Bronchial epithelial cell (primary cell): ENCODE measurements at regions not wholly inside any gene's neighbourhood (a gene's known extent, or its start where the extent isn't known, plus 50 kb on each side); places are given as distances from the start of the nearest gene placed in this dataset.

Source experiments
- DNase-seq: peaks from one replicate; pipeline ENCODE4 v3.0.0-alpha.2; 2010; ENCODE audit warnings: low read depth
- FAIRE-seq: peaks from 2 replicates; lab custom pipeline; 2011; peaks lifted over from hg19 to GRCh38; lab: Jason Lieb, UNC
- H3K27me3 ChIP-seq: 2 replicates; pipeline ENCODE4 v1.5.1; 2011; ENCODE audit warnings: low read length; ENCODE audit not compliant: control insufficient read depth, insufficient read depth
- H3K36me3 ChIP-seq: 2 replicates; pipeline ENCODE4 v1.5.1; 2011; ENCODE audit warnings: low read length; ENCODE audit not compliant: control insufficient read depth, insufficient read depth
- H3K4me3 ChIP-seq: 2 replicates; pipeline ENCODE4 v1.5.1; 2011; ENCODE audit warnings: mild to moderate bottlenecking, low read depth, low read length, control low read depth
- CTCF ChIP-seq: IDR thresholded peaks from 2 replicates; pipeline ENCODE4 v1.5.1; 2011; ENCODE audit warnings: mild to moderate bottlenecking, moderate library complexity, low read length, control low read depth, inconsistent platforms; ENCODE audit not compliant: insufficient read depth, severe bottlenecking

DNA sequence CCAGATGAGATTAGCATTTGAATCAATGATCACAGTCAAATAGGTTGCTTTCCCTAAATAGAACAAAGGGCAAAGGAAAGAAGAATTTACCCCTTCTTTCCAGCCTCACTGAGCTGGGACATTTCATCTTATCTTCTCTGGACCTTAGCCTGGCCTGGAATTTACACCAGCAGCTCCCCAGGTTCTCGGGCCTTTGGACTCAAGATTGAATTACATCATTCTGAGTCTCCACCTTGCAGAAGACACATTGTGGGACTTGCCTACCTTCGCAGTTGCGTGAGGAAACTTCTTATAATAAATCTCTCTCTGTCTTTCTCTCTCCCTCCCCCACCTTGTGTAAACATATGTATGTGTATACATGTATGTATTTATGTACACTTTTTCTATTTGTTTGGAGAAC, 732.4 kb downstream of the IPMK start:
- Histone ChIP-seq H3K36me3 (no peaks in the 10 kb centered on the region), H3K27me3 (no peaks in the 10 kb centered on the region), H3K4me3 (no peak overlapping the region)
- DNase-seq: no peak
- TF ChIP-seq CTCF: no peak
- FAIRE-seq: no peak

DNA sequence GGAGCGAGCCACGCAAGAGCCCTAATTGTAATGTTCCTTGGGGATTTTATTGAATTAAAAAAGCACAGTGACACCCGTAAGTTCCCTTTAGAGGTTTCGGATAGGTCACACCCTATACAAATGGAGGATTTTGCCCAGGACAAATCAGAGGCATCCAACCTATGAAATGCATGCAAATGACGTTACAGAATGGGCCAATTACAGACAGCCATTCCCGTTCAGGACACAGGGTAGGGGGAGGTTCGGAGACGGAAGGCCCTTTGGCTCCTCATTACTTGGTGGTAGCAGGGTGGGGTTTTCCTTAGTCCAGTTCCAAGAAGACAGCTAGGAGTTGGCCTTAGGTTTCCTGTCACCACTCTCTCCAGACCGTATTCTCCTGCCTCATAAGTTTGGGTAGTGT, 754.1 kb downstream of the IPMK start:
- no peaks in the 10 kb centered on the region for H3K27me3 ChIP-seq
- no peak overlapping the region for H3K4me3 ChIP-seq
- H3K36me3 ChIP-seq: no peaks in the 10 kb centered on the region
- DNase-seq: no peak
- TF ChIP-seq CTCF: no peak
- FAIRE-seq: no peak

- H3K4me3 ChIP-seq: no peak overlapping the region
- FAIRE-seq (no peak), DNase-seq (no peak)
- no peak for TF ChIP-seq CTCF
- no peaks in the 10 kb centered on the region for H3K36me3 ChIP-seq
- H3K27me3 ChIP-seq: no peaks in the 10 kb centered on the region
Observed at GRCh38 chr10:57507788-57508187, 759.9 kb downstream of the IPMK start.

GRCh38 chr10:57506414-57507094, 761.1 kb downstream of the IPMK start:
- no peak overlapping the region for H3K4me3 ChIP-seq
- no peak for DNase-seq
- no peaks in the 10 kb centered on the region for H3K27me3 ChIP-seq
- H3K36me3 ChIP-seq: no peaks in the 10 kb centered on the region
- FAIRE-seq: no peak
- no peak for TF ChIP-seq CTCF

DNA sequence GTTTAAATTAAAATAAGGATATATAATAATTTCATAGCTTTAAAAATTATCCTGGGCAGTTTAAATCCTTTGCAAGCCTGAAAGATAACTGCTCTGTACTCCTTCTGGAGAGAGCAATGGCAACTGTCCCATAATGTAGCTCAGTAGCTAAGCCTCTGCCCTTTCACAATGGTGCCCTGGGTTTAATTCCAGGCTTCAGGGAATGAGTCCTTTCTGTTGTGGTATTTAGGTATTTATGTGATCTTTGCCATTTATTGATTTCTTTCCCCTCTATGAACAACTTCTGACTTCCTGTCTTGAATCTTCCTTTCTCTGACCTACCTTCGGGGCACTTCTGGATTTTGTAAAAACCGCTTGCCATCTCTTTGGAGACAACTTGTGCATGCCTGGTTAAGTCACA, 773.2 kb downstream of the IPMK start:
- no peak for FAIRE-seq
- no peak for DNase-seq
- Histone ChIP-seq H3K4me3 (no peak overlapping the region), H3K36me3 (no peaks in the 10 kb centered on the region), H3K27me3 (no peaks in the 10 kb centered on the region)
- TF ChIP-seq CTCF: no peak

DNA sequence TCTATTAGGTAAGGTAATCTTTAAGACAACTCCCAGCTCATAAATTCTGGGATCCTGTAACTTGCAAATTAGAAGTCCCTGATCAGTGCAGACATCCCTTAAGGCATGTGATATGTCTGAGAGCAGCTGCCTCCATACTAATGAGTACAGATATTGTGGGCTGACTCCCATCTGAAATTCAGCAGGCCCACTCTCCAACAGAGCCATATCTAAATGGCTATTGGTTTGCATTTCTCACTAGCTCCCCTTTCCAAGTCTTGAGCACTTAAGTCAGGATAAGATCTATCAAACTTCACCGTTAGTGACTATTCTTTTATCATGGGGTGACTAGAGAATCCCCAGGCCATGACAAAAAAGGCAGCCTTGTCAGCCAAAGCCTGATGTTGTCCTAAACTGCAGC, 785.4 kb downstream of the IPMK start:
- H3K36me3 ChIP-seq: no peaks in the 10 kb centered on the region
- no peak for DNase-seq
- no peak for TF ChIP-seq CTCF
- no peak for FAIRE-seq
- no peaks in the 10 kb centered on the region for H3K27me3 ChIP-seq
- no peak overlapping the region for H3K4me3 ChIP-seq
